ENCODE measurements at regions not wholly inside any gene's neighbourhood (a gene's known extent, or its start where the extent isn't known, plus 50 kb on each side); places are given as distances from the start of the nearest gene placed in this dataset.

GRCh38 chr4:138857416-138857815 lies 158.2 kb upstream of the NOCT start:
- ChIA-PET POLR2A (ENCODE audit: low non-redundant PET) (no interaction called here), CTCF (no interaction called here)
- TF ChIP-seq, protein P1, sequence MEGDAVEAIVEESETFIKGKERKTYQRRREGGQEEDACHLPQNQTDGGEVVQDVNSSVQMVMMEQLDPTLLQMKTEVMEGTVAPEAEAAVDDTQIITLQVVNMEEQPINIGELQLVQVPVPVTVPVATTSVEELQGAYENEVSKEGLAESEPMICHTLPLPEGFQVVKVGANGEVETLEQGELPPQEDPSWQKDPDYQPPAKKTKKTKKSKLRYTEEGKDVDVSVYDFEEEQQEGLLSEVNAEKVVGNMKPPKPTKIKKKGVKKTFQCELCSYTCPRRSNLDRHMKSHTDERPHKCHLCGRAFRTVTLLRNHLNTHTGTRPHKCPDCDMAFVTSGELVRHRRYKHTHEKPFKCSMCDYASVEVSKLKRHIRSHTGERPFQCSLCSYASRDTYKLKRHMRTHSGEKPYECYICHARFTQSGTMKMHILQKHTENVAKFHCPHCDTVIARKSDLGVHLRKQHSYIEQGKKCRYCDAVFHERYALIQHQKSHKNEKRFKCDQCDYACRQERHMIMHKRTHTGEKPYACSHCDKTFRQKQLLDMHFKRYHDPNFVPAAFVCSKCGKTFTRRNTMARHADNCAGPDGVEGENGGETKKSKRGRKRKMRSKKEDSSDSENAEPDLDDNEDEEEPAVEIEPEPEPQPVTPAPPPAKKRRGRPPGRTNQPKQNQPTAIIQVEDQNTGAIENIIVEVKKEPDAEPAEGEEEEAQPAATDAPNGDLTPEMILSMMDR (conservative IDR thresholded peaks at IDR 0.05; ENCODE audit: low read depth): no peak
- DNase-seq (ENCODE audit: low spot score): no peak
- no peak overlapping the region for H3K27ac ChIP-seq

GRCh38 chr4:138852681-138853080 lies 162.9 kb upstream of the NOCT start:
- H3K27ac ChIP-seq: no peak overlapping the region
- DNase-seq (ENCODE audit: low spot score): no peak
- TF ChIP-seq, protein P1 (conservative IDR thresholded peaks at IDR 0.05; ENCODE audit: low read depth): no peak
- ChIA-PET POLR2A (ENCODE audit: low non-redundant PET) (no interaction called here), CTCF (no interaction called here)

DNA sequence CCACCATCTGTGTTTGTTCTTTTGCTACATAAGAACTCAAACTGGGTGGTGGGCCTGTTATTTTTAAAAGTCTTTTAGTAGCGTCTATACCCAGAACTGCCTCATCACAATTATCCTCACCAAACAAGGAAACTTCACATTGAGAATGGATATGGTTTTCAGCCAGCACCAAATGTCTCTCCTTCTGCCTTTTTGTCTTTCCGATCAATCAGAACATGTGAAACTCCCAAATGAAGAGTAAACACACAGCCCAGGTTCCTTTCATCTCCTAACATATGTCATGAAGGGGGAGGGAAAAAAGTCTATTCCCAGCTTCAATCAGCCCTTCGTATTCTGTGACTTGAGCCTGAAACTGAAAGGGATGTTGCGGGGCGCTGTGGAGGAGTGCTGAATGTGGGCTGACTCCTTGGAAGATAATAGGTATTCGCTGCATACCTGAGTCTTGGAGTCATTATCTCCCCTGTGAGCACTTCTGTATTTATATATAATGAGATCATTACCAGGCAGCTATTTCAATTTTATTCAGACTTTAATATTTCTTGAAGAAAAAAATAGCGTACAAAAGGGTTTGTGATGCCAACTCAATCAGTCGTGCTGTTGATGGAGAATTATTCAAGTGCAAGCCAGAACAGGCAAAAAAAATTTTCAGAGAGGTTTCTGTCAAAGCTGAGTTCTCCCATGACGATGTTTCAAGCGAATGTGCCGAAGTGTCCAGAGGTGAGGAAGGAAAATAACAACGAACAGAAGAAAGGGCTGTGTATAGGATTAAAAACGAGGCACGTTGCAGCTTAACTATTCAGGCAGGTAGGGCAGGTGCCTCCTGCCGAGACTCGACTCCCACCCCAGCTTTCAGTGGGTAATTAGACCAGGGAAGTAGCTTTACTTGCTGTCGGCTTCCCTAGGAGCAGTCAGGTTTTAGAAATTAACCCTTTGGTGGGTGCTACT lies 163.9 kb upstream of the NOCT start:
- POLR2A ChIA-PET (ENCODE audit: low non-redundant PET): no interaction called here
- H3K27ac ChIP-seq: no peak overlapping the region
- DNase-seq (ENCODE audit: low spot score): peak; percentile 42
- TF ChIP-seq, protein P1 (conservative IDR thresholded peaks at IDR 0.05; ENCODE audit: low read depth): no peak
- CTCF ChIA-PET: no interaction called here

- H3K27ac ChIP-seq: no peak overlapping the region
- TF ChIP-seq, protein P1 (conservative IDR thresholded peaks at IDR 0.05; ENCODE audit: low read depth): no peak
- CTCF ChIA-PET: no interaction called here
- DNase-seq (ENCODE audit: low spot score): no peak
- POLR2A ChIA-PET (ENCODE audit: low non-redundant PET): no interaction called here
Observed at GRCh38 chr4:138845664-138846063, 169.9 kb upstream of the NOCT start.

DNA sequence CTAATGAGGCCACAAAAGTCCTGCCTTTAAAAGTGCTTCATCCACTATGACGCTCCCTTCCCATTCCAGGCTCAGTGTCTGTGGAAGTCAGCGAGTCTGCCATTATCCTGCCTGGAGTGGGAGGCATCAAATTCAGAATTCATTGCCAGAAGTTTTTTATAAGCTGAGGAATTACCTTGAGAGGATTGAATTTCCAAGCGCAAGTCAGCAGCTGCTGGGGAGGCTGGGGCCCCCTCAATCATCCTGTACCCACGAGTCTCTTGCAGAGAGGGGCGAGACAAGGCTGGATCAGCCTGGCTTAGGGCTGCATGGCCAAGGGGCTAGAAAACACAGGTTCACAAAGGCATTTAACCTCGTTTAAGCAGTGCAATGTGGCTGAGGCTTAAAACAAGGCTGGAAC lies 170.5 kb upstream of the NOCT start:
- no peak for DNase-seq (ENCODE audit: low spot score)
- POLR2A ChIA-PET (ENCODE audit: low non-redundant PET): no interaction called here
- TF ChIP-seq, protein P1 (conservative IDR thresholded peaks at IDR 0.05; ENCODE audit: low read depth): no peak
- H3K27ac ChIP-seq: no peak overlapping the region
- CTCF ChIA-PET: no interaction called here

DNA sequence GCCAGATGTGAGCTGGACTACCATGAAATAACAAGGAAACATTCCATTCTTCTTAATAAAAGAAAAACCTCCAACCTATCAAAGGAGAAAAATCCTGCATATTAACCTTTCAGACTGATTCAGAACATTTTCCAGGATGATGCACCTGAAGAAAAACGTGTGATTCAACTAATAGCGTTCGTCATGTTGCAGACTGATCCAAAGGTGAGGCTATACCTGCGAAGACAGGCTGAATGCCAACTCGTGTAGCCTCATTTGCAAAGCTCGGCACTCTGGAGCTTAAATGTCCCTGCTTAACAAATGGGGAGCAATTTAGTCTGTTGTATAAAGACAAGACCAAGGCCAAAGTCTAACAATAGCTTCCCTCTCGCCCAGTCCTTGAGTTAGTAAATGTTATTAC lies 172.0 kb upstream of the NOCT start:
- TF ChIP-seq, protein P1 (conservative IDR thresholded peaks at IDR 0.05; ENCODE audit: low read depth): no peak
- DNase-seq (ENCODE audit: low spot score): peak; percentile 48
- CTCF ChIA-PET: interaction anchor here (0.6 kb wide), 1 partner anchor 95 kb away, joined by 3 read pairs; no protein-coding TSS in a partner anchor
- POLR2A ChIA-PET (ENCODE audit: low non-redundant PET): no interaction called here
- no peak overlapping the region for H3K27ac ChIP-seq
